ENCODE measurements at regions not wholly inside any gene's neighbourhood (a gene's known extent, or its start where the extent isn't known, plus 50 kb on each side); places are given as distances from the start of the nearest gene placed in this dataset.

DNA sequence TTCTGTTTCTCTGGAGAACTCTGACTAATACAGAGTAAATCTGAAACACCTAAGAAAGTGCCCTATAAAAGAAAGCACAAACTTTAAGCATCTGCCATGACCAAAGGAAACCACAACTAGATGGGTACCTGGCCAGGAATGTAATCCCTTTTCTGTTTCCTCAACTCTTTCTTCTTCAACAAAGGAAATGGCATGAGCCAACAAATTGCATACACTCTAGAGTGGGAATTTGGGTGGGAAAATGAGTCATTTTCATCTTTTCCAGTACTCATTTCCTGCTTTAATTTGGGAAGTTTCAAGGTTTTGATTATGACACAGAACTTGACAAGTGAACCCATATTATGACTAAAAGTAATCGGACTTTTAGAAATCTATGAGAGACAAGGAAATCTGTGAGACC is 349.2 kb upstream of the RORB start:
- TF ChIP-seq CTCF (IDR thresholded peaks at IDR 0.05; ENCODE audit: low read depth, low read length, poor library complexity, severe bottlenecking) (no peak), EZH2phosphoT487 (IDR thresholded peaks at IDR 0.05; ENCODE audit: borderline replicate concordance, low read length) (no peak)

Measured in DOHH2 (cell line).